ENCODE measurements at regions not wholly inside any gene's neighbourhood (a gene's known extent, or its start where the extent isn't known, plus 50 kb on each side); places are given as distances from the start of the nearest gene placed in this dataset.
"Not testable (repeated sequence)": the region's sequence is repeated elsewhere in the genome, so short reads cannot be mapped to it uniquely, and the experiment has no call there.

GRCh38 chr3:75296858-75297257, 367.3 kb upstream of the FRG2C start:
- Histone ChIP-seq H3K4me1 (no peaks in the 10 kb centered on the region), H3K4me3 (no peak overlapping the region), H3K36me3 (no peaks in the 10 kb centered on the region), H3K9me3 (peaks cover 0 to 4% (median 0%) of the 10 kb centered on the region in 11 donors), H3K27ac (no peak overlapping the region), H3K27me3 (peaks cover 0 to 22% (median 0%) of the 10 kb centered on the region in 7 donors)
- WGBS, 2 donors: 57 to 59% methylated on average over 3 of the region's 3 CpGs
- no peak for TF ChIP-seq CTCF (IDR thresholded peaks at IDR 0.05)
- no peak for DNase-seq
- no peak for ATAC-seq
- intact Hi-C loops (cut with DNase I): loop anchor here in 7 of 10 donors (5.0 to 10.0 kb wide), 6 partner anchors 118 to 348 kb away; no protein-coding TSS in a partner anchor

GRCh38 chr3:75300606-75301005, 363.5 kb upstream of the FRG2C start:
- no peak for ATAC-seq

GRCh38 chr3:75301050-75301449, 363.1 kb upstream of the FRG2C start:
- intact Hi-C loops (cut with DNase I); H3K9me3 ChIP-seq; H3K36me3 ChIP-seq; H3K27ac ChIP-seq; H3K4me3 ChIP-seq; DNase-seq; H3K4me1 ChIP-seq: not testable (repeated sequence)
- peak in 2 of 8 donors; percentile 11 to 23 for ATAC-seq
- H3K27me3 ChIP-seq: peaks cover 0 to 18% (median 0%) of the 10 kb centered on the region in 7 donors
- 21 to 27% methylated on average over 1 of the region's 1 CpG for WGBS, 2 donors

More at GRCh38 chr3:75300606-75301005, 363.5 kb upstream of the FRG2C start:
- Histone ChIP-seq H3K4me3 (no peak overlapping the region), H3K27ac (no peak overlapping the region), H3K9me3 (peaks cover 0 to 4% (median 0%) of the 10 kb centered on the region in 11 donors), H3K4me1 (no peaks in the 10 kb centered on the region), H3K36me3 (no peaks in the 10 kb centered on the region), H3K27me3 (peaks cover 0 to 15% (median 0%) of the 10 kb centered on the region in 7 donors)
- TF ChIP-seq CTCF (IDR thresholded peaks at IDR 0.05): no peak
- WGBS, 2 donors: 53 to 68% methylated on average over 3 of the region's 3 CpGs
- DNase-seq: no peak
- intact Hi-C loops (cut with DNase I): no loop called here

GRCh38 chr3:75303741-75304140, 360.4 kb upstream of the FRG2C start:
- no peaks in the 10 kb centered on the region for H3K4me1 ChIP-seq
- intact Hi-C loops (cut with DNase I): no loop called here
- H3K27ac ChIP-seq: no peak overlapping the region
- peaks cover 0 to under 1% (median 0%) of the 10 kb centered on the region in 11 donors for H3K9me3 ChIP-seq
- no peak for DNase-seq
- no peak for TF ChIP-seq CTCF (IDR thresholded peaks at IDR 0.05)
- no peak for ATAC-seq
- H3K4me3 ChIP-seq: no peak overlapping the region
- H3K27me3 ChIP-seq: peaks cover 0 to 18% (median 0%) of the 10 kb centered on the region in 7 donors
- WGBS, 2 donors: 68 to 71% methylated on average over 5 of the region's 5 CpGs
- H3K36me3 ChIP-seq: no peaks in the 10 kb centered on the region

- no peaks in the 10 kb centered on the region for H3K36me3 ChIP-seq
- peaks cover 0 to 15% (median 0%) of the 10 kb centered on the region in 7 donors for H3K27me3 ChIP-seq
- no peak for TF ChIP-seq CTCF (IDR thresholded peaks at IDR 0.05)
- H3K4me1 ChIP-seq: no peaks in the 10 kb centered on the region
- DNase-seq: no peak
- WGBS, 2 donors: 95 to 96% methylated on average over 4 of the region's 4 CpGs
- H3K27ac ChIP-seq: no peak overlapping the region
- ATAC-seq: no peak
- no peak overlapping the region for H3K4me3 ChIP-seq
- intact Hi-C loops (cut with DNase I): no loop called here
- H3K9me3 ChIP-seq: no peaks in the 10 kb centered on the region
These were observed 358.2 kb upstream of the FRG2C start for GRCh38 chr3:75305901-75306300.

- DNase-seq; H3K4me1 ChIP-seq; H3K4me3 ChIP-seq; H3K27ac ChIP-seq; ATAC-seq; H3K9me3 ChIP-seq; H3K27me3 ChIP-seq; intact Hi-C loops (cut with DNase I); H3K36me3 ChIP-seq: not testable (repeated sequence)
- WGBS, 2 donors: 91 to 94% methylated on average over 3 of the region's 3 CpGs
These were observed 352.8 kb upstream of the FRG2C start for GRCh38 chr3:75311306-75311705.

- WGBS, 2 donors: 82 to 87% methylated on average over 3 of the region's 3 CpGs
These were observed 351.7 kb upstream of the FRG2C start for GRCh38 chr3:75312469-75312868.

GRCh38 chr3:75319776-75320175, 344.4 kb upstream of the FRG2C start:
- H3K9me3 ChIP-seq; H3K36me3 ChIP-seq; ATAC-seq; H3K27me3 ChIP-seq; intact Hi-C loops (cut with DNase I); H3K4me1 ChIP-seq; H3K27ac ChIP-seq; H3K4me3 ChIP-seq; DNase-seq: not testable (repeated sequence)
- 94 to 100% methylated on average over 1 of the region's 1 CpG for WGBS, 2 donors

More at GRCh38 chr3:75312469-75312868, 351.7 kb upstream of the FRG2C start:
- H3K36me3 ChIP-seq; H3K4me3 ChIP-seq; DNase-seq; H3K4me1 ChIP-seq; ATAC-seq; H3K27me3 ChIP-seq; H3K27ac ChIP-seq; H3K9me3 ChIP-seq; intact Hi-C loops (cut with DNase I): not testable (repeated sequence)

Measured in heart right ventricle (tissue), 16 donors.